ENCODE measurements at regions not wholly inside any gene's neighbourhood (a gene's known extent, or its start where the extent isn't known, plus 50 kb on each side); places are given as distances from the start of the nearest gene placed in this dataset.
A peak's percentile ranks its signal among the peaks of the same experiment; 100 is the strongest.

DNA sequence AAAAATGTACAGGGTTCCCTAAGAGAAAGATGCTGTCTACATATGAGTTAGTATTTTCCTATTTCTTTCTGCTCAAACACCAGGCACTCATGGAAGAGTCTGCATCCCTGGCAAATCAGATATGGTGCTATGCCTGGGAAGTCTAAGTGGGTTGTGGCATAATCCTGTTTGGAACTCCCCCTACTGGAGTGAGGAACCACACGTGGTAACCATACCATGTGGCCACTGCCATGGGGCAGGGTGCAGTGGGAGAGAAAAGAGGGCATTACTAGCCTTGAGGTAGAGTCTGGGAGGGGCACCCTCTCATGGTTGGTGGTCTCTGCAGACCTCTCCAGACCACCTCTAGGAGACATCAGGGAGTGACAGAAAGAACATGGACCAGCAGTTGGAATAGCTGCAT, 257.9 kb upstream of the ATP5MC3 start:
- Histone ChIP-seq H3K36me3 (ENCODE audit: control insufficient read depth in 3 of 3, insufficient read depth in 2 of 3, low read depth in 1 of 3, low read length in 3 of 3) (no peaks in the 10 kb centered on the region), H3K9me3 (ENCODE audit: control insufficient read depth in 2 of 2, insufficient read depth in 1 of 2, low read depth in 1 of 2, low read length in 1 of 2) (no peaks in the 10 kb centered on the region), H3K4me3 (ENCODE audit: low read depth in 1 of 3, low read length in 3 of 3) (no peak overlapping the region), H3K27ac (ENCODE audit: low read depth in 1 of 3, low read length in 2 of 3) (no peak overlapping the region), H3K4me1 (ENCODE audit: control insufficient read depth in 3 of 3, insufficient read depth in 2 of 3, low read depth in 1 of 3, low read length in 2 of 3) (no peaks in the 10 kb centered on the region), H3K27me3 (ENCODE audit: control insufficient read depth in 3 of 3, insufficient read depth in 3 of 3, low read length in 3 of 3) (peaks cover 0 to 6% (median 0%) of the 10 kb centered on the region in 3 donors)
- FAIRE-seq (no peak), DNase-seq (no peak)
- 13 to 22% (median 21%) methylated on average over 1 of the region's 1 CpG for WGBS, 3 donors

DNA sequence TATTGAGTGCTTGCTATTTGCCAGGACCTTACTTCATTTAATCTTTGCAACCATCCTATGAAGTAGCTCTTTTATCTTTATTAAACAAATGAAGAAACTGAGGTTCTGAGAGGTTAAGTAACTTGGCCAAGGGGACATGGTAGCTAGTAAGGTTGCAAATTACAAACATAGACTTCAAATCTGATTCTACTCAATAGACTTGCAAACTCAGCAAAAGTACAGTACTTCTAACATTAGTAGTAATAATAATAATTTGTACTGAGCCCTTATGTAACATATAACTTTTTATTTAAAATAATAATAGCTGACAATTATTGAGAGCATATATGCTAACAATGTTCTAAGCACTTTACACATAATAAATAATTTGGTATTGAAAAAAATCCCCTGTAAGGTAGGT, 255.7 kb upstream of the ATP5MC3 start:
- Histone ChIP-seq H3K27ac (ENCODE audit: low read depth in 1 of 3, low read length in 2 of 3) (no peak overlapping the region), H3K27me3 (ENCODE audit: control insufficient read depth in 3 of 3, insufficient read depth in 3 of 3, low read length in 3 of 3) (peaks cover 0 to 4% (median 0%) of the 10 kb centered on the region in 3 donors), H3K4me1 (ENCODE audit: control insufficient read depth in 3 of 3, insufficient read depth in 2 of 3, low read depth in 1 of 3, low read length in 2 of 3) (no peaks in the 10 kb centered on the region), H3K4me3 (ENCODE audit: low read depth in 1 of 3, low read length in 3 of 3) (no peak overlapping the region), H3K36me3 (ENCODE audit: control insufficient read depth in 3 of 3, insufficient read depth in 2 of 3, low read depth in 1 of 3, low read length in 3 of 3) (no peaks in the 10 kb centered on the region), H3K9me3 (ENCODE audit: control insufficient read depth in 2 of 2, insufficient read depth in 1 of 2, low read depth in 1 of 2, low read length in 1 of 2) (no peaks in the 10 kb centered on the region)
- FAIRE-seq (no peak), DNase-seq (no peak)

DNA sequence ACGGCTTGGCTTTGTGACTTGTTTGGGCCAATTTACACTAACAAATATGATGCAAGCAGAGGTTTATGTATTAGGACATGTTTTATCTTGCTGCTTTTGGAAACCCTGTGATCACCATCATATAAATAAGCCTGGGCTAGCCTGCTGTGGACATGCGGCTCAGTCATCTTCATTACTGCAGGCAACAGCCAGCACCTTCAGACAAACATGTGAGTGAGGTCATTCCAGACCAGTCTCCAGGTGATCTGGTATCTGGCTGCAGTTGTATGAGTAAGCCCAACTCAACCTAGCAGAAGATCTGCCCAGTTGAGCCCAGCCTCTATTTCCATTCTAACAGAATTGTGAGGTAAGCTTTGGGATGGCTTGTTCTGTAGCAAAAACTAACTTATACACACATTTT, 254.6 kb upstream of the ATP5MC3 start:
- WGBS, 3 donors = 90 to 93% (median 93%) methylated on average over 2 of the region's 2 CpGs
- no peaks in the 10 kb centered on the region for H3K36me3 ChIP-seq (ENCODE audit: control insufficient read depth in 3 of 3, insufficient read depth in 2 of 3, low read depth in 1 of 3, low read length in 3 of 3)

DNA sequence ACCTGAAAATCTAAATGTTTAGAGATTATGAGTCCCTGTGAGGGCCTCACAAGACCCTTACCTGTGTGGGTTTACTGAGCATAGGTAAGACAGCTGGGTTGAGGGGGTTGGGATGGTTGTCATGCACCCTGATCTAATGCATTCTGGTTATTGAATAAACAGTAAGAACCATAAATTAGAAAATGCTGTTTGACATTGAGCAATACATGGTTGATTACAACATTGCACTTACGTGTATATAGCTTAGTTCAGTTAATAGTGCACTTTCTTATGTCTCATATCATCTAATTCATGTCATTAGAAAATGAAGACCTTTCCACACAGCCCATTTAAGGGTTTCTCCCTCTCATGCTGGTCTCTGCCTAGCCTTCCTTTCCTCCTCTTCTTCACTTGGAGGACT, 253.5 kb upstream of the ATP5MC3 start:
- Histone ChIP-seq H3K27ac (ENCODE audit: low read depth in 1 of 3, low read length in 2 of 3) (no peak overlapping the region), H3K4me1 (ENCODE audit: control insufficient read depth in 3 of 3, insufficient read depth in 2 of 3, low read depth in 1 of 3, low read length in 2 of 3) (no peaks in the 10 kb centered on the region), H3K9me3 (ENCODE audit: control insufficient read depth in 2 of 2, insufficient read depth in 1 of 2, low read depth in 1 of 2, low read length in 1 of 2) (no peaks in the 10 kb centered on the region), H3K36me3 (ENCODE audit: control insufficient read depth in 3 of 3, insufficient read depth in 2 of 3, low read depth in 1 of 3, low read length in 3 of 3) (no peaks in the 10 kb centered on the region), H3K4me3 (ENCODE audit: low read depth in 1 of 3, low read length in 3 of 3) (no peak overlapping the region), H3K27me3 (ENCODE audit: control insufficient read depth in 3 of 3, insufficient read depth in 3 of 3, low read length in 3 of 3) (no peaks in the 10 kb centered on the region)
- 14 to 43% (median 24%) methylated on average over 1 of the region's 1 CpG for WGBS, 3 donors
- no peak for FAIRE-seq
- peak; percentile 14 to 30 for DNase-seq

More for the DNA sequence above, 254.6 kb upstream of the ATP5MC3 start:
- FAIRE-seq (no peak), DNase-seq (no peak)
- Histone ChIP-seq H3K27ac (ENCODE audit: low read depth in 1 of 3, low read length in 2 of 3) (no peak overlapping the region), H3K4me1 (ENCODE audit: control insufficient read depth in 3 of 3, insufficient read depth in 2 of 3, low read depth in 1 of 3, low read length in 2 of 3) (no peaks in the 10 kb centered on the region), H3K9me3 (ENCODE audit: control insufficient read depth in 2 of 2, insufficient read depth in 1 of 2, low read depth in 1 of 2, low read length in 1 of 2) (no peaks in the 10 kb centered on the region), H3K27me3 (ENCODE audit: control insufficient read depth in 3 of 3, insufficient read depth in 3 of 3, low read length in 3 of 3) (no peaks in the 10 kb centered on the region), H3K4me3 (ENCODE audit: low read depth in 1 of 3, low read length in 3 of 3) (no peak overlapping the region)

- Histone ChIP-seq H3K9me3 (ENCODE audit: control insufficient read depth in 2 of 2, insufficient read depth in 1 of 2, low read depth in 1 of 2, low read length in 1 of 2) (no peaks in the 10 kb centered on the region), H3K36me3 (ENCODE audit: control insufficient read depth in 3 of 3, insufficient read depth in 2 of 3, low read depth in 1 of 3, low read length in 3 of 3) (no peaks in the 10 kb centered on the region), H3K27me3 (ENCODE audit: control insufficient read depth in 3 of 3, insufficient read depth in 3 of 3, low read length in 3 of 3) (no peaks in the 10 kb centered on the region), H3K27ac (ENCODE audit: low read depth in 1 of 3, low read length in 2 of 3) (no peak overlapping the region), H3K4me3 (ENCODE audit: low read depth in 1 of 3, low read length in 3 of 3) (no peak overlapping the region), H3K4me1 (ENCODE audit: control insufficient read depth in 3 of 3, insufficient read depth in 2 of 3, low read depth in 1 of 3, low read length in 2 of 3) (no peaks in the 10 kb centered on the region)
- FAIRE-seq = no peak
- DNase-seq = no peak
- 82 to 88% (median 86%) methylated on average over 2 of the region's 2 CpGs for WGBS, 3 donors
These were observed 251.3 kb upstream of the ATP5MC3 start for GRCh38 chr2:175432793-175433192.

DNA sequence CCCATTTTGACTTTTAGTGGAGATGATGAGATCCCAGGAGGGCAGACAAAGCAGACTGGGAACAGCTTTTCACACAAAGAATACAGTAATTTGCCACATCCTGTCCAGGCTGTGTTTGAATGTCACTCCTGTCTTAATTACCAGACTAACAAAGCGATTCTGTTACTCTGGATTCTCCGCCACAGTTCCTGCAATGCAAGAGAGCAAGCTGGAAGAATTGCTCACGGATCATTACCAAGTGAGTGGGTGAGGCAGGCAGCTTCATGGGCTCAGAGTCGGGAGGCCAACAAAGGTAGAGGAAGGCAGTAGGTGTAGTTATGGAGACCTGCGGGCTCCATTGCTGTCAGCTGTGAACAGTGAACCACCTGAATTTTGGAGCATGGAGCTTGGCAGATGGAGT, 250.5 kb upstream of the ATP5MC3 start:
- WGBS, 3 donors = 76 to 83% (median 82%) methylated on average over 5 of the region's 5 CpGs
- DNase-seq = no peak
- no peaks in the 10 kb centered on the region for H3K4me1 ChIP-seq (ENCODE audit: control insufficient read depth in 3 of 3, insufficient read depth in 2 of 3, low read depth in 1 of 3, low read length in 2 of 3)

DNA sequence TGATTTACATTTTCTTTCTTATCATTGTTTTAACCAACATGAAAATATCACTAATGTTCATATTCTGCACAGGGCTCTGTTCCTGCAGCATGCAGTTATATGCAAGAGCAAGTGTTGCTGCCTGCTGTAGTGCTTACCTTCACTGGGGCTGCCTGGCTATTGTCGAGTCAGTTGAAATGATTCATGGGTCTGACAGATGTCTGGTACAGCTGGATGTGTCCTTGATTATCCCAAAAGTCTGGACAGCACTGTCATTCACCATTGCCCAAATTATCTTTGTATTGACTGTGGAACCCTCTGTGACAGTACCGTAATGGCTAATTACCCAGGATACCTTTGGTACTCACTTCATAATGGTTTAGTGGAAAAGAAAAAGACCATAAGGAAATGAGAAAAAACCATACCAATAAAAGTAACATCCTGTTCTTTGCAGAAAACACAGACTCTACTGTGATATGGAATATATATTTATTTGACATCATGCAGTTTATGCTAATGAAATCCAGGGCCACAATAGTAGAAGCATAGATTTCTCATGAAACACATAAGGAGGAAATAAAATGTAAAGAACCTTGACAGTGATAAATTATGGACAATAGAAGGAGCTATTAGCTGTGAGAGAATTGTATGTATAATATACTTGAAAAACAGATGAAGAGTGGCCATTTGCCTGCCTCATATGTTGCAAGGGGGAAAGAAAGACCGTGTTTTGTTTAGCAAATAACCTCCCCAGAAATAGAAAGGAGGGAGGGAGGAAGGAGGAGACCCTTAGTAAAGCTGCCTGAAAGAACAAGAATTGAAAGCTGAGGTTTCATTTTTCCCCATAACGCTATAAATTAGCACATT, 249.8 kb upstream of the ATP5MC3 start:
- Histone ChIP-seq H3K4me3 (ENCODE audit: low read depth in 1 of 3, low read length in 3 of 3) (no peak overlapping the region), H3K27me3 (ENCODE audit: control insufficient read depth in 3 of 3, insufficient read depth in 3 of 3, low read length in 3 of 3) (no peaks in the 10 kb centered on the region), H3K9me3 (ENCODE audit: control insufficient read depth in 2 of 2, insufficient read depth in 1 of 2, low read depth in 1 of 2, low read length in 1 of 2) (no peaks in the 10 kb centered on the region), H3K27ac (ENCODE audit: low read depth in 1 of 3, low read length in 2 of 3) (no peak overlapping the region), H3K4me1 (ENCODE audit: control insufficient read depth in 3 of 3, insufficient read depth in 2 of 3, low read depth in 1 of 3, low read length in 2 of 3) (no peaks in the 10 kb centered on the region), H3K36me3 (ENCODE audit: control insufficient read depth in 3 of 3, insufficient read depth in 2 of 3, low read depth in 1 of 3, low read length in 3 of 3) (no peaks in the 10 kb centered on the region)
- FAIRE-seq (no peak), DNase-seq (no peak)
- 55 to 76% (median 64%) methylated on average over 4 of the region's 4 CpGs for WGBS, 3 donors

More for the DNA sequence above, 250.5 kb upstream of the ATP5MC3 start:
- no peak overlapping the region for H3K4me3 ChIP-seq (ENCODE audit: low read depth in 1 of 3, low read length in 3 of 3)
- H3K27me3 ChIP-seq (ENCODE audit: control insufficient read depth in 3 of 3, insufficient read depth in 3 of 3, low read length in 3 of 3) = no peaks in the 10 kb centered on the region
- H3K9me3 ChIP-seq (ENCODE audit: control insufficient read depth in 2 of 2, insufficient read depth in 1 of 2, low read depth in 1 of 2, low read length in 1 of 2) = no peaks in the 10 kb centered on the region
- no peak overlapping the region for H3K27ac ChIP-seq (ENCODE audit: low read depth in 1 of 3, low read length in 2 of 3)
- H3K36me3 ChIP-seq (ENCODE audit: control insufficient read depth in 3 of 3, insufficient read depth in 2 of 3, low read depth in 1 of 3, low read length in 3 of 3) = no peaks in the 10 kb centered on the region
- no peak for FAIRE-seq

DNA sequence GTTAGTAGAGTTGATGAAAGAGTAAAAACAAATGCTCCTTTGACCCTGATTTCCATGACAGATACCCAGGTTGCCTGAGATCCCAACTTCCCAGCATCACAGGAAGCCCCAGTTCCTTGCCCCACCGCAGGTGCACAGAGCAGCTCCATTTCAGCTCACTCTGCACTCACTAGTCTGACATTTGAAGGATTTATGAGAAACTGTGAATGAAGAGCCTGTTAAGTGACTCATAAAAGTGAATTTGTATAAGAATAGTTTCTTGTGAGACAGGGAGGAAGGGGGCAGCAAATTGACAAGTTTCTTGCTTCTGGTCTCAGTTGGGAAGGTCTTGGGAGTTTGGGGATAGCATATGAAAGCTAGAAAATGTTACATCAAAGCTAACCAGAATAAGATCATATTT, 248.7 kb upstream of the ATP5MC3 start:
- Histone ChIP-seq H3K4me3 (ENCODE audit: low read depth in 1 of 3, low read length in 3 of 3) (no peak overlapping the region), H3K27ac (ENCODE audit: low read depth in 1 of 3, low read length in 2 of 3) (no peak overlapping the region), H3K36me3 (ENCODE audit: control insufficient read depth in 3 of 3, insufficient read depth in 2 of 3, low read depth in 1 of 3, low read length in 3 of 3) (no peaks in the 10 kb centered on the region), H3K9me3 (ENCODE audit: control insufficient read depth in 2 of 2, insufficient read depth in 1 of 2, low read depth in 1 of 2, low read length in 1 of 2) (no peaks in the 10 kb centered on the region), H3K27me3 (ENCODE audit: control insufficient read depth in 3 of 3, insufficient read depth in 3 of 3, low read length in 3 of 3) (no peaks in the 10 kb centered on the region), H3K4me1 (ENCODE audit: control insufficient read depth in 3 of 3, insufficient read depth in 2 of 3, low read depth in 1 of 3, low read length in 2 of 3) (no peaks in the 10 kb centered on the region)
- 70 to 87% (median 79%) methylated on average over 1 of the region's 1 CpG for WGBS, 3 donors
- DNase-seq (no peak), FAIRE-seq (no peak)

Data from small intestine (tissue), 7 donors.